Ovary (tissue), 3 donors: ENCODE measurements at regions not wholly inside any gene's neighbourhood (a gene's known extent, or its start where the extent isn't known, plus 50 kb on each side); places are given as distances from the start of the nearest gene placed in this dataset.

ENCODE experiments used
- CTCF ChIP-seq, 3 donors: fragments of 450-650 bp in 2 of 3; fragments of 200-600 bp in 1 of 3; IDR thresholded peaks; one replicate each; pipeline versions ENCODE4 v1.5.1 to v1.8.0; 2016 to 2022; ENCODE audit warnings: antibody characterized with exemption in 3 of 3, mild to moderate bottlenecking in 1 of 3
- EP300 ChIP-seq: sonication (generic); formaldehyde crosslinking; IDR thresholded peaks from one replicate; pipeline ENCODE4 v1.6.1; 2017; ENCODE audit warnings: antibody characterized with exemption
- POLR2A ChIP-seq: fragments of 450-650 bp; IDR thresholded peaks from one replicate; pipeline ENCODE4 v1.6.1; 2017; ENCODE audit warnings: antibody characterized with exemption, mild to moderate bottlenecking, moderate library complexity
- donor health status: DM: no; HTN: no; CAD: no.

GRCh38 chr10:61188101-61188500 is 244.1 kb upstream of the RHOBTB1 start:
- TF ChIP-seq POLR2A, result no peak
- TF ChIP-seq CTCF (IDR thresholded peaks at IDR 0.05), result no peak
- no peak for TF ChIP-seq EP300
